Kidney tubule cell (primary cell): ENCODE measurements at regions not wholly inside any gene's neighbourhood (a gene's known extent, or its start where the extent isn't known, plus 50 kb on each side); places are given as distances from the start of the nearest gene placed in this dataset.
"Not testable (repeated sequence)": the region's sequence is repeated elsewhere in the genome, so short reads cannot be mapped to it uniquely, and the experiment has no call there.

Experiments used
- DNase-seq: peaks from one replicate; pipeline ENCODE4 v3.0.0-alpha.2; 2018; ENCODE audit warnings: low spot score

DNA sequence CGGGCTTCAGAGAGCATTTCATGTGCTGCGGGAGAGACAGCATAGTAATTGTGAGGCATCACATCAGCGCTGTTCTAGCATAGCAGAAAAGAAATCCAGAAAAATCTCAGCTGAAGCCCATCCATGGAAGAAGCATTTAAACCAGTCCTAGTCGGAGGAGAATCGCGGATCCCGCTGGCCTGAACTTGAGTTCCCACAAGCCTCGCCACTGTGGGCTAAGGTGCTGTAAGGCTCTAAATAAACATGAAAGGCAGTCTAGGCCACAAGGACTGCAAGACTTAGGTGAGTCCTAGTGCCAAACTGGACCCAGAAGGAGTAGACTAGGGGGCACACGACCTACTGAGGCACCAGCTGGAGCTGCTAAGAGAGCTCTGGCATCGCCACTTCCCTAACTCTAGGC lies 1225.3 kb upstream of the CHAC2 start:
- no peak for DNase-seq

DNA sequence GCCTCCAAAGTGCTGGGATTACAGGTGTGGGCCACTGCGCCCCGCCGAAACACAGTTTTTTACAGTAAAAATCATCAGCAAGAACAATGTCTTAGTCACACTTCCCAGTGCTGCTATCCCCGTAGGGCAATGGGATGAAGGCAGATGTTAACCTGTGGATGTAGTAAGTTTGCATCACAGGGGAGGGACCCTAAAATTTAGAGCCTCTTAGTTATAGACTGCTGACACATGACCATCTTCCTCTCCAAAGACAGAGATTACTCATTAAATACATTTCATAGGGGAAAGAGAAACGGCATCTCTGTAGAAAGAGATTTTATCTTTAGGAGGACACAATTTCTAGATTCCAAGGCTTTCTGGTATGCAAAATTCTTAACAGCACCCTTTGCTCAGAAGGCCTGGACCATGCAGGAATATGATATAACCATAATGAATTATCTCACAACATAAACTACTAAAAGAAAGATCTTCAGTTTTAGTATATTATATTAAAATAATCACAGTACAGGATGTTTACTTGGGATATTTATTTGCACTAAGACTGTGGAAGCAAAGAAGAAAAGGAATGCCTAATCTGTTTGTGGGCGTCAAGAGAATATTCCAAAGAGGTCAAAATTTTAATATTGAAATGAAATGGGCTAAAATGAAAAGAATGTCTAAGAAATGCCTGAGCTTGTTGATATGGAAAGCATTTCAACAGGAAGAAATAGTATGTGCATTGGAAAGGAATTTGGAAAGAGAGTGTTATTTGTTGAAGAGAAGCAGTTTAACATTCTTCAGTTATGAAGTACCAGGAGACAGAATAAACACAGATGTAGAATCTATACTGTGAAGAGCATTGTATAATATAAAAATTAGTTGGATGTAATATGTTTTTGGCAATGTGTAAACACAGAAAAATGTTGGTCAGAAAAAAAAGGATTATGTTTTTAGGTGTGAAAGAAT lies 1228.3 kb upstream of the CHAC2 start:
- no peak for DNase-seq

DNA sequence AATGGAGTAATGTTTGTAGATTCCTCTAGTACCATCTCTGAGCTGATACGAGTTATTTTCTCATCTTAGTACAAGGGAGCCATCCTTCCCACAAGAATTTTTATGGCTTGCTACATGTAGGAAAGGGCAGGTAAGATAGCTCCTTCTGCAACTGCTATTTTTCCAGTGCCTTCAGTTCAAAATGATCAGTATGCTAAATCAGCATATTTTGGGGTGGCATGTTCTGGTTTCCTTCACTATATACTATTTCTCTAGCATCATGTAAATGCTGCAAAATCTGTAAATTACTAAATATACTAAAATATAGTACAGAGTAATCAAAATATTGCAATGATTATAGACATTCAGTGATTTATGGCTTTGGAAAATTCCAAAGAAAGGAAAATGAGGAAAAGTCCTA lies 1230.0 kb upstream of the CHAC2 start:
- no peak for DNase-seq

GRCh38 chr2:52536929-52537460 lies 1230.6 kb upstream of the CHAC2 start:
- no peak for DNase-seq

DNA sequence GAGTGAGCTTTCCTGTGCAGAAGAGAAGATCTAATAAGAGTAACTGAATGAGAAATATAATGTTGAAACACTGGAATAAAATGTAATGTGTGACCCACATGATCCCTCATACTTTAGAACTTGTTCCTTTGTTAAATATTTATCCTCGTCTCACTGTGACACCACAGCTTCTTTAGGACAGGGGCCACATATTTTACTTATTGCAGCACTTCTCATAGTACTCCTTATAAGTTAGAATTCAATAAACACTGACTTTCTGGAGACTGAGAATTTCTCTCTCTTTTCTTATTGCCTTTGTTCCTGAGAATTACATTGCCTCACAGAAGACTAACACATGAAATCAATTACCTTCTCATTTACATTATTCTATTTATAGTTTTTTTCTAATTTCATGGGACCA lies 1234.6 kb upstream of the CHAC2 start:
- DNase-seq = no peak

DNA sequence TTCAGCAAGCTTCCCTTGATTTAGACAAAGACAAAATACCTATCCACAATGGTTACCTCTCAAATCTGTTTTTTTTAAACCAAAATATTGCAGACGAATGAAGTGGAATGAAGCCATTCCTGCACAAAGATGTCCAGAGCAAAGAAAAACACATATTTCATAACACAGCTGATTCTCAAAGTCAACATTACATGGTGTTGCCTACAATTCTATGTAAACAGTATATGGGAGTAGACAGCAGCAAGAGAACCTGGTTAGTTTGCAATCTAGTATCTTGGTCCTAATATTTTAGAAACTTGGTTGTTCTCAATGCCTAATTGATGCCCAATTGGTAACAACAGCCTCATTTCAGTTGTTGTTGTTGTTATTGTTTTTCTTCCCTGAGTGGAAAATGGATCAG lies 1240.9 kb upstream of the CHAC2 start:
- no peak for DNase-seq

GRCh38 chr2:52520644-52521043 lies 1247.0 kb upstream of the CHAC2 start:
- no peak for DNase-seq

DNA sequence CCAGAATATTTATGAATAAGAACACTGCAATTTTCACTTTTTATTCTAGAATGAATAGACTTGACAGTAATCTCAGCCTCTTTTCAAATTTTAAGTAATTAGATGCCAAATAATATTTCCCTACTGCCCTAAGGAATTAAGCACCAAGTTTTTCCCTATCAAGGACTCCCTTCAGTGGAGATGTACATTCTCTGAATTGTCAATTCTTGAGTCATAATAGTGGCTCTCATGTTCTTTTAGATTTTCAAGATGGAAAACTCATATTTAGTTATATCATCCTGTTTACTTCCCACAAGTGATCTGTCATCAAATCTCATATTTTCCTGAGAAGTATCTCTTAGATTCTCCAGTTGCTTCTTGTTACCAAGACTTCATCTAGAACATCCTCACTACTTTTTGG lies 1248.9 kb upstream of the CHAC2 start:
- peak; percentile 1 for DNase-seq

- DNase-seq = no peak
These were observed 1254.8 kb upstream of the CHAC2 start for GRCh38 chr2:52512760-52513159.

DNA sequence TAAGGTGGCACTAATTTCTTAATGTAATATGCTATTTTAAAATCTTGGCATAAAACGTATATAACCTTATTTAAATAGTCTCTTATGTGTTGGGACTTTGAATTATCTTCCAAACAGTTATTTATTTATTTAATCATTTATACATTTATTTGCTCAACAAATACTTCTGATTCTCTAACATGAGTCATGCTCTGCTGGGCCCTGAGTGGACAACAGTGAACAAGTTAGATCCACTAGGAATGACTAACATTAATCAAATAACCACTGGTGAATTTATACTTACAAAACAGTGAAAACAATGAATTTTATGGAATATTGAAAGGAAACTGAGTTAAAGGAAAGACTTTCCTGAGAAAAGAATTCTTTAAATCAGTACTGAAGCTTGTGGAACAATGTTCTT lies 1257.2 kb upstream of the CHAC2 start:
- no peak for DNase-seq

GRCh38 chr2:52502476-52502860 lies 1265.1 kb upstream of the CHAC2 start:
- no peak for DNase-seq

GRCh38 chr2:52501715-52502475 lies 1265.7 kb upstream of the CHAC2 start:
- DNase-seq = no peak

GRCh38 chr2:52500561-52500960 lies 1267.0 kb upstream of the CHAC2 start:
- no peak for DNase-seq

DNA sequence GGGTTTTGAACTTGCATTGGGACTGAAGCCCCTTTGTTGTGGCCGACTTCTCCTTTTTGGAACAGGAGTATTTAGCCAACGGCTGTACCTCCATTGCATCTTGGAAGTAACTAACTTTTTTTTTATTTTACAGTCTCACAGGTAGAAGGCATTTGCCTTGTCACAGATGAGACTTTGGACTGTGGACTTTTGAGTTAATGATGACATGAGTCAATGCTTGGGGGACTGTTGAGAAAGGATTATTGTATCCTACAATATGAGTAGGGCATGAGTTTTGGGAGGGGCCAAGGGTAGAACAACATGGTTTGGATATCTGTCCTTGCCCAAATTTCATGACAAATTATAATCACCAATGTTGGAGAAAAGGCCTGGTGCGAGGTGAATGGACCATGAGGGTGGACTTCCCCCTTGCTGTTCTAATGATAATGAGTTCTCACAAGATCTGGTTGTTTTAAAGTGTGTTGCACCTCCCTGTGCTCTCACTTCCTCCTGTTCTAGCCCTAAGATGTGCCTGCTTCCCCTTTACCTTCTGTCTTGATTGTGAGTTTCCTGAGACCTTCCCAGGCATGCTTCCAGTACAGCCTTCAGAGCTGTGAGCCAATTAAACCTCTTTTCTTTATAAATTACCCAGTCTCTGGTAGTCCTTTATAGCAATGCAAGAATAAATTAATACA lies 1269.4 kb upstream of the CHAC2 start:
- no peak for DNase-seq

- DNase-seq = no peak
These were observed 1271.8 kb upstream of the CHAC2 start for GRCh38 chr2:52495816-52496215.

- no peak for DNase-seq
These were observed 1290.4 kb upstream of the CHAC2 start for GRCh38 chr2:52477166-52477565.

DNA sequence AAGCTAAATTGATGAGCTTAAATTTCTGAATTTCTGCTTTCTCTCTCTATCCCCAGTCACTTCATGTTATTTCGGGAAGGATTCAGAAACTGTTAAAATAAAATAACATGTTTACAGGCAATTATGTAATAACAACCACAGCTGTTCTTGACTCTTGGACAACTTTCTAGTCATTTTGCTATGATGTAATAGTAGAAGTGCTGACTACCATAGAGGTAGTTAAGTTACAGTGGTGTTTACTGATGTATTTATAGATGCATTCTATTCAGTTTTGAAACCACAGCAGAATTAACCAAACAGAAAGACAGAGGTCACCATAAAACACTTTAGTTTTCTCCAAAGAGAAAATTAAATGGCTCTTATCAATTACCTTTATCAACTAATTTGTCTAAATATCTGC lies 1292.0 kb upstream of the CHAC2 start:
- DNase-seq = no peak

DNA sequence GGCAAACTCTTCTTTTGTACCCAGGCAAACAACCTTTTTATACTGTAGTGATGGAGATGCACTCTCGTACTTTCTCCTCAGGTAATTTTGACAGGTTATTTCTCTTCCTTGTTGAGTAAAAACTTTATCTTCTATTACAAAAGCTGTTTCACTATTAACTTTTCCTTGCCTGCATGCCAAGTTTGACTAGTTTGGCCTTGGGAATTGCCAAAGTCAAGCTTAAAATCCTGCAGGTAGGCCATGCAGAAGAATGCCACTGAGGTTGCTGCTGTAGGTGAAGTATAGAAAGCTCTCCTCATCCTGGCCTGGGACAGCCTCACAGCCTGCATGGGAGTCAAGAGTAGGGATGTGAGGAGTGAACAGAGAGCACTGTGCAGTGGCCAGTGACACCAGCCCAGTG lies 1293.5 kb upstream of the CHAC2 start:
- no peak for DNase-seq

GRCh38 chr2:52473526-52473925 lies 1294.1 kb upstream of the CHAC2 start:
- no peak for DNase-seq

DNA sequence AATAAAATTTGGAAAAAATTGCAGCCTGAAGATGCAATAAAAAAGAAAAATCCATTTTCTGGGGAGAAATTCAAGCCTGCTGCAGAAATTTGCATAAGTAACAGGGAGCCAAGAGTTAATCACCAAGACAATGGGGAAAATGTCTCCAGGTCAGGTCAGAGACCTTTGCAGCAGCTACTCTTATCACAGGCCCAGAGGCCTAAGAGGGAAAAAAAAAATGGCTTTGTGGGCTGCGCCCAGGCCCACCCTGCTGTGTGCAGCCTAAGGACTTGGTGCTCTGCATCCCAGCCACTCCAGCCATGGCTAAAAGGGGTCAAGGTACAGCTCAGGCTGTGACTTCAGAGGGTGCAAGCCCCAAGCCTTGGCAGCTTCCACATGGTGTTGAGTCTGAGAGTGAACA lies 1297.1 kb upstream of the CHAC2 start:
- not testable (repeated sequence) for DNase-seq

GRCh38 chr2:52467189-52467588 lies 1300.4 kb upstream of the CHAC2 start:
- no peak for DNase-seq

DNA sequence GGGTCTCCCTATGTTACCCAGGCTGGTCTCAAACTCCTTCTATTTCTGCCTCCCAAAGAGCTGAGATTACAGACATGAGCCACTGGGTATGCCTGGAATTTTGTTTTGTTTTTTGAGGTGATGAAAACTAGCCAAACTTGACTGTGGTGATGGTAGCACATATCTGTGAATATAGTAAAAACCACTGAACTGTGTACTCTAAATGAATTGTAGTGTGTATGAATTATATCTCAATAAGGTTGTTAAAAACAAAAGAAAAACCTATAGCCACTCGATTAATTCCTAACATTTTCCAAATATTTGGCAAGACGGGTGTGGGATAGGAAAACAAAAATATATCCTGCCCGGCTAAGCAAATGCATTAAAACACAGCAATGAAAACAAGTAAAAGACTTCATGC lies 1302.3 kb upstream of the CHAC2 start:
- DNase-seq = no peak

- no peak for DNase-seq
These were observed 1304.1 kb upstream of the CHAC2 start for GRCh38 chr2:52463457-52463856.
